ENCODE measurements at regions not wholly inside any gene's neighbourhood (a gene's known extent, or its start where the extent isn't known, plus 50 kb on each side); places are given as distances from the start of the nearest gene placed in this dataset.
"Not testable (repeated sequence)": the region's sequence is repeated elsewhere in the genome, so short reads cannot be mapped to it uniquely, and the experiment has no call there.

DNA sequence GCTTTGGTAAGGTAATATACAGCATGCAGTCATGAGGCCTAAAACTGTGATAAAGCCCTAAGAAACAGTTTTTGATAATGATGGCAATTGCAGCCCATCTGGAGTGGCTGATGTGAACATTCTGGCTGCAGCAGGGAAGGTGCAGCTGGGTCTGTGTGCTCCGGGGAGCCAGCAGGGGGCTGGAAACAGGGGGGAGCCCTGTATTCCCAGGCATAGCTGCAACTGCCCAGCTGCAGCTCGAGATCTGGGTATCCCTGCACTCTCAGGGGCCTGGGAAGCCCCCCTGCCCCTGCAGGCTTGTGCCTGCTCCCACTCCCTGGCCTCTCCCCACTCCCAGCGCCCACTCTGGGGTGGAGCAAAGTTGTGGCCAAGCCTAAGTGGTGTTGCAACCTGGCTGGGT, 95.6 kb downstream of the RRAGB start:
- DNase-seq, result no peak

DNA sequence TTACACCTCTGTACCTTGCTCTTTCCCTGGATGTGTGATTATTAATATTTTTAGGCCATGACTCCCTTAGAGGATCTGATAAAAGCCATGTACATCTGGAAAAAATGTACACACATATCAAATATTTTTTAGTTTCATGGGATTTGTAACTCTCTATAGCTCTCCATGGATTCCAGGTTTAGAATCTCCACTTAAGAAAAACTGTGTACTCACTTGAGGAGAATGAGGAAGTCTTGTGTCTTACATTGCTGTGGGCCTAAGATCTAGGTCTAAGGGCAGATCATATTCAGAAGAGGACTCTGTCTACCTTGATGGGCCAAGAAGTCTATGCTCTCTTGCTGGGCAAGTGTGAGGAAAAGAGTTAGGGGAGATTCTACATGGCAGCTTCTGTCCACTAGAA, 98.0 kb downstream of the RRAGB start:
- DNase-seq, result no peak

DNA sequence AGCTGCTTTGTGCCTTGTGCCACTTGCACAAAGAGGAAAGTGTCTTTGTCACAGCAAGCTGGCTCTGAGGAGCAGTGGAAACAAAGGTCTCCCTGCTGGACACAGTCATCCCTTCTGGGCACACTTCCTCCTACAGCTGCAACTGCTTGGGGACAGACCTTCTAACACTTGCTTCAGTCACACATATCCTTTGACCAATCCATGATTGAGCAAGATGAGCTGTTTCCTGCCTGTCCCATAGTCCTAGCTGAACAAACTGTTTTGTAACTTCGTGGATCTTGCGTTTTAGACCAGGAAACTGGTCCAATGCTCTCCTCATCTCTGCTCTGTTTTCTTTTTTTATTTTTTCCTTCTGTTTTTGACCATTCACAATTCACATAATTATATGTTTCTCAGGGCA, 98.5 kb downstream of the RRAGB start:
- DNase-seq, result no peak

DNA sequence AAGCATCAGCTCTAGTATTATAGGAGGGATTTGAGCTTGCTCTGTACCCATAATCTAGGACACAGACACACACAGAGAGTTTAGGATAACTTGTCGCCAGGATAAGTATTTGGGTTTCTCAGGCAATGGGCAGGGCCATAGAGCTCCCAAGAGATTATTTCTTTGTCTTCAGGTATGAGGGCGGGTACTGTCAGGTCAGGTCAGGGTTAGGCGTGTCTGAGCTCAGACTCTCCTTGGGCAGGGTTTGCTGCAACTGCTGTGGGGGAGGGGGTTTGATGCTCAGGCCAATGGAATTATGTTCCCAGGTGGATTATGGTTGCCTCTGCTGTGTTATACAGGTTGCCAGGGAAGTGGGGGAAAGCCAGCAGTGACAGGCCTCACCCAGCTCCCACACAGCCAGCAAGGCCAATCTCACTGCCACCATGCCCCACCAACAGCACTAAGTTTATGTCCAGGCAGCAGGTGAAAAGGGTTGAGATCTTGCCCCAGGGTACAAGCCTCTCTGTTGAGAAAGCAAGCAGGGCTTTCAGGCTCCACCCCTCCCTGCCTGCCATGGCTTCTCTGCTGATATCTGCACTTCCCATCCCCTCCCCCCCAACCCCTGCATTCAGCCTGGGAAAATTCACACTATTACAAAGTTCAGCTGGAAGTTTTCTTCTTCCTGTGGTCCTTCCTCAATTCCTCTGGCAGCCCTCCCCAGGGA, 101.3 kb downstream of the RRAGB start:
- DNase-seq, result no peak

DNA sequence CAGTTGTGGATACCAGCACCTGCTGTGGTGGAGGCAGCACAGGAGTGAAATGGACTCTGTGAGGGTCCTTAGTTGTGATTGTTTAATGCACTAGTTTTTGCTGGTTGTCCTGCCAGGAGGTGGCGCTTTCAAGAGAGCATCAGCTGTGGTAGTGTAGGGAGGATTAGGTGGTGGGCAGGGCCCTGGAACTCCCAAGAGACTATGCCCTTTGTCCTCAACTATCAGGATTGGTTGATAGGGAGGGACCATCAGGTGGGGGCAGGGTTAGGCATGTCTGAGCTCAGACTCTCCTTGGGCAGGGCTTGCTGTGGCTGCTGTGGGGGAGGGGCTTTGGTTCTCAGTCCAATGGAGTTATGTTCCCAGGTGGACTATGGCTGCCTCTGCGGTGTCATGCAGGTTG, 121.9 kb downstream of the RRAGB start:
- no peak for DNase-seq

DNA sequence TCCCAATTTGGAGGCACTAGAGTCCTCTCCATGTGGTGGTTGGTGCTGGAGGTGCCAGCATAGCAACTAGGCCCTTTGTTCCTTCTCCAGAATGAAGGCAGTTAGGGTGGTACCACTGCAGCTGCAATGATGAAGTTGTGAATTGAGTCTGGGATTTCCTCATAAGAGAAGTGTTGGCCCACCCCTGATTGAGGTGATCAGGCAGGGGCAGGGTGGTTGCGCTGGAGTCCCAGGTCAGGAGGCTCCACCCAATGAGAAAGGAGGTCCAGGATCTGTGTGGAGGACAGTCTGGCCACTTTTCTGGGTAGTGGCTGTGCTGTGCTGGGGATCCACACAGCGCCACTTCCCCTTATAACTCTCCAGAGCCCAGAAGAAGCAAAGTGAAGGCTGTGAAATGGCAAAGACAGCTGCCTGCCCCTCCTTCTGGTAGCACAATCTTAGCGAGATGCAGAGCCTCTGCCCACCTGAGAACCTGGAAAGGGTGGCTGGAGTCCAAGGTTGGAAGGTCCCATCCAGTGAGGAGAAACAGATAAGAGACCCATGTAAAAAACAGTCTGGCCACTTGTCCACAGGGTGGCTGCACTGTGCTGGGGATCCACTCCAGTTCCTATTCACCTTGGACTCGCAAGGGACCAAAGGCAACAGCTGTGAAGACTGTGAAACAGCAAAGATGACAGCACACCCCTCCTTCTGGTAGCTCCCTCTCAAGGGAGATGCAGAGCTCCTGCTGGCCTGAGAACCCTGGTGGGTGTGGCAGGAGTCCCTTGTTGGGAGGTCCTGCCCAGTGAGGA, 124.6 kb downstream of the RRAGB start:
- DNase-seq, result no peak

DNA sequence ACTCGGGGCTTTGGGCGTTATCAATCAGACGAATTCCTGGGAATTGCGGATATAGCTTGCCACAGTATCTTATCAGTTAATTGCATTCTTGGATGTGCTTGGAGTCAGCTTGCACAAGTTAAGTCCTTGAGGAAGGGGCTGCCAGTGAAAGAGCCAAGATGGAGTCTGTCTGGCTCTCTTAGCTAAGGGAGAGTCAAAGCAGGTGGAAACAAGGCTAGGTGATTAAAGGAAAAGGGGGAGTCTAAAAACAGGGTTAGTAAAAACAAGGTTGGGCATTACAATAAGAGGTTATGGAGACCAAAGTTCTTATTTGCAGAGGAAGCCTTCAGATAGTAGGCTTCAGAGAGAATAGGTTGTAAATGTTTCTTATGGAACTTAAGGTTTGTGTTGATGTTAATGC, 149.2 kb downstream of the RRAGB start:
- not testable (repeated sequence) for DNase-seq

DNA sequence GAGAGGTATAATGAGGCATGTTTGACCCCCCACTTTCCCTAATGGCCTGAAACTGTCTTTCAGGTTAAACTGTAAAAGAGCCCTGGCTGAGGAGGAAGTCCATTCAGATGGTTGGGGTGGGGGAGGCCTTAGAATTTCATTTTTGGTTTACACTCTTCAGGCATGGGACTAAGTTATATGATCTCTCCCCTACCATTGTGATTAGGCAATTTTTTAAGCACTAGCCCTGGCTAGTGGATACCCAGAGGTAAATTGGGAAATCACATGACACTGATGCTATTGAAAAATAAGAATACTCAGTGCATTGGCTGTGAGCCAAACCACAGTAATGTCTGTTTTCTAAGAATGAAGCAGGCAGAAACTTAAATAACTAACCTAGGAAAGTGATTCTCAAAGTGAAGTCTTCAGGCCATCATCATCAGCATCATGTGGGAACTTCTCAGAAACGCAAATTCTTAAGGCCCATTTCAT, 149.7 kb downstream of the RRAGB start:
- DNase-seq, result peak; percentile 29

DNA sequence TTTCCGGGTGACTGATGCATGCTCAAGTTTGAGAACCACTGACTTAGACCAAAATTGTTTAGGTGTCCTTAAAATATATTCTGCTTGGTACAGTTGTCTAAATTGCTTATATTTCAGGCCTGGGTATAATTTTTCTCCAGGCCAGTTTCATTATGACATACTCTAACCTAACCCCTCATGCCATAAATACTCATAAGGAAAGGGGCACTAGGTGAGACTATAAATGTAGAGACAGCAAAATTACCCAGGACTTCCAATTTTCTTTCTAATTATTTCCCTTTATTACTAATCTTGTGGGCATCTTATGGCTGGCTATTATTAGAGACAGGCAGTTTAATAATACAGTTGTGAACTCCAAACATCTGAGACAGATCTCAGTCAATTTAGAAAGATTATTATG, 150.2 kb downstream of the RRAGB start:
- no peak for DNase-seq

DNA sequence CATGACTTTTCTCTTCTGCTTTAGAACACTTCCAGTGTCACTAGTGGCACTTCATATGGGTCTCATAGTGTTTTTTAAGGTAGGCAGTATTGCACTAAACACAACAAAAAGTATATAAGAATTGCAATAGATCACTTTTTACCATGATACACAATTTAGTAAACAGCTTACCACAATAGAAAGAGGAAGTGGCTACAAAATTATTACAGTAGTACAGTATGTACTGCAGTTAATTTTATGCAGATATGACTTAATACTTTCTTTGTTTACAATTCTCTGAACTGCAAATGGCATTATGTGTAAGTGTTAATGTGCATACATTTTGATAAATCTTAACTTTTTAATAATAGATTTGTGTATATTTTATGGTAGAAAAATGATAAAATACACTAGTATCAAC, 157.3 kb downstream of the RRAGB start:
- no peak for DNase-seq

DNA sequence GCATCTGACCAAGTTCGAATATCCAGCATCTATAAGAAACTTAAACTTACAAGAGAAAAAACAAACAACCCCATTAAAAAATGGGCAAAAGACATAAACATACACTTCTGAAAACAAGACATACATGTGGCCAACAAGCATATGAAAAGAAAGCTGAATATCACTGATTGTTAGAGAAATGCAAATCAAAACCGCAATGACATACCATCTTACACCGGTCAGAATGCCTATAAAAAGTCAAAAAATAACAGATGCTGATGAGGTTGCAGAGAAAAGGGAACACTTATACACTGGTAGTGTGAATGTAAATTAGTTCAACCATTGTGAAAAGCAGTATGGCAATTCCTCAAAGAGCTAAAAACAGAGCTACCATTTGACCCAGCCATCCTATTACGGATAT, 166.0 kb downstream of the RRAGB start:
- DNase-seq, result not testable (repeated sequence)

DNA sequence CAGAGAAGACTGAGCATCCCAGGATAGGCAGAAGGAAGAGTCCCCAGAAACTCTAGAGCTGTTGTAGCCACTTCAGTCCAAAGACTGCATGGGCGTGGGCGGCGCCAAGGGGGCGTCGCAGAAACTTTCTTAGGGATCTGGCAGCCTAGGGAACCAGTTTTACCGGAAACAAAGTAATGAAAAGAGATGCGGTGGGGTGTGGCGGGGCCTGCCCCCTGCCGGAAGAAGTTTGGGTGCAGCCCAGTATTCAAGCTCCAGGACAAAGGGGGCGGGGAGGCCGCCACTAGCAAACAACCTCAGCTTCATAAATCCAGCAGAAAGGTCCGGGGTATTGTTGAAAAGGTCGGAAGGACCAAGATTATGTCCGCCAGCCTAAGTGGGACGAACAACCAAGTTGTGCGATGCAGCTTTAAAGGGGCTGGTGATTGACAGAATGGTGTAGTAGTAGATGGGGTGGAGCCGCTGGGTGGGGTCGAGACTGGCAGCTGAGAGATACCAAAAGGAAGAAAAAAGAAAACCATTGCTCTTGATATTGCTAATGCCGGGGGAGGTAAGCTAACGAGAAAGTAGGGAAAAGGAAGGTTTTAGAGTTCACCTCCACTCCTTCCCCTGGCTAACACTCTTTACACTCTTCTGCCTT, 190.5 kb downstream of the RRAGB start:
- peak; percentile 36 for DNase-seq

DNA sequence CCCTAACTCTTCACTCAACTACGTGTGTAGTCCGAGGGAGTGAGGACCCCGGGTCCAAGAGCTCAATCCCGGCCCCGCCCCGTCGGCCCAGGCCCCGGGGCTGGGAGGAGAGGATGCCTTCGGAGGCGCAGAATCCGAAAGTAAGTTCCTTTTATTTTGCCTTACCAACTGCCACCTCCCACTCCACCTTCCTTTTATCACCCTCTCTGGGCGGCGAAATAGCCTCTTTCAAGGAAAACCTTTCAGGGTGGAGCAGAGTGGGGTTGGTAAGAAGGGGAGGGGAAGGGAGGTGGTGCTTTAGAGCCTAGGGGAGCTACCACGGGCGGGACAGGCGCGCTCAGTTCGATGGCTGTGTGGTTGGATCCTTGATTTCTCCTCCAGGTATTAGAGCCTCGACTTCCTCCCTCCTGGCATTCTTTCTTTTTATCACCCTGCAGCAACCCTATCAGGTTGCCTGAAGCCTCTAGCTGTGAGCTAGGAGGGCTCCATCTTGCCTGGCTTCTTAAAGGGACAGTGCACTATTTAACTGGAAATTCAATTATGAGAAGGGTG, 191.2 kb downstream of the RRAGB start:
- peak; percentile 2 for DNase-seq

DNA sequence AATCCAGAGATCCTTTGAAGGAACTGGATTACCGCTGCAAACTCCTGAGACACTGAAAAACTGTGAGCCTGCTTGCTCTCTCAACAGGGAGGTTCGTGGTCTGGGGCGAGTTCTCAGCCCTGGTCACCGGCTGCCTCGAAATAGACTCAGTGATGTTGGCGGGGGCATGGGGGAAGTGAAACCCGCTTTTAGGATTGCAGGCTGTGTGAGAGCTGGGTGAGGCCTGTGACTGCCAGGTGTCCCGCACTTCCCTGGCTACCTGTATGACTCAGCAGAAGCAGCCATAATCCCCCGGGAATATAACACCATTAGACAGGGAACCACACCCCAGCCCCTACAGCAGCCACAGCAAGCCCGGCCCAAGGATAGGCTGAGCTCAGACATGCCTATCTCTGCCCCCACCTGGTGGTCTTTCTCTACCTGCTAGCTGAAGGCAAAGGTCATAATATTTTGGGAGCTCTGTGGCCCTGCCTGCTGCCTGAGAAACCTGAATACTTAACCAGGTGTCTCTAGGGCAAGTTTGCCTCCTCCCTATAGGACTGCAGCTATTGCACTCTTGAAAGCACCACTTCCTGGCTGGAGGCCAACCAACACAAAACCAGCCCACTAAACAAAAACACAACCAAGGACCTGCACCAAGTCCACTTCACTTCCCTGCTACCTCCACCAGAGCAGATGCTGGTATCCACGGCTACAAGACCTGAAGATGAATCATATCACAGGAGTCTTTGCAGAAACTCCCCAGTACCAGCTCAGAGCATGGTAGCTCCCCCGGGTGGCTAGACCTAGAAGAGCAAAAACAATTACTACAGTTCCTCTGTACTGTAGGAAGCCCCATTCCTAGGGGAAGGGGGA, 202.0 kb downstream of the RRAGB start:
- DNase-seq, result no peak

DNA sequence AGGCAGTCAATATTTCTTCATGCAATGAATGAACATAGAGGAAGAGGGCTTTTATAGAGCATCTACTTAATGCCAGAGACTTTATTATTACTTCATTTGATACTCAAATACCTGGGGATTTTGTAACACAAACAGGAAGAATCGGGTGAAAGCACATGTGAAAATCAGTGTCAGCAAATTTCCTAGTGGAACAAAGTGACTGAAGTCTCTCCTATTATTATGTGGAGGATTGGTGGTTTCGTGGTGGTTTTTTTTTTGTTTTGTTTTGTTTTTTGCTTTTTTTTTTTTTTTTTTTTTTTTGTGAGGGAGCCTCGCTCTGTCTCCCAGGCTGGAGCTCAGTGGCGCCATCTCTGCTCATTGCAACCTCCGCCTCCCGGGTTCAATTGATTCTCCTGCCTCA, 207.0 kb downstream of the RRAGB start:
- DNase-seq, result no peak

DNA sequence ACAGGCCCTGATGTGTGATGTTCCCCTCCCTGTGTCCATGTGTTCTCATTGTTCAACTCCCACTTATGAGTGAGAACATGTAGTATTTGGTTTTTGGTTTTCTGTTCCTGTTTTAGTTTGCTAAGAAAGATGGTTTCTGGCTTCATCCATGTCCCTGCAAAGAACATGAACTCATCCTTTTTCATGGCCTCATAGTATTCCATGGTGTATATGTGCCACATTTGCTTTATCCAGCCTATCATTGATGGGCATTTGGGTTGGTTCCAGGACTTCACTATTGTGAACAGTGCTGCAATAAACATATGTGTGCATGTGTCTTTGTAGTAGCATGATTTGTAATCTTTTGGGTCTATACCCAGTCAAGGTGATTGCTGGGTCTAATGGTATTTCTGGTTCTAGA, 211.0 kb downstream of the RRAGB start:
- not testable (repeated sequence) for DNase-seq

Data from kidney glomerular epithelial cell (primary cell).